GM12874 (cell line): ENCODE measurements at regions not wholly inside any gene's neighbourhood (a gene's known extent, or its start where the extent isn't known, plus 50 kb on each side); places are given as distances from the start of the nearest gene placed in this dataset.

Source experiments
- CTCF ChIP-seq: IDR thresholded peaks from 2 replicates; pipeline ENCODE4 v1.5.1; 2011; ENCODE audit warnings: low read depth, mild to moderate bottlenecking, control low read depth, low read length, moderate library complexity; ENCODE audit not compliant: insufficient read depth

- no peak for TF ChIP-seq CTCF
Observed at GRCh38 chr1:55302972-55303371, 87.8 kb upstream of the USP24 start.

GRCh38 chr1:55301912-55302311, 86.7 kb upstream of the USP24 start:
- no peak for TF ChIP-seq CTCF

- TF ChIP-seq CTCF = no peak
Observed at GRCh38 chr1:55300975-55301374, 85.8 kb upstream of the USP24 start.

- TF ChIP-seq CTCF = no peak
Observed at GRCh38 chr1:55298167-55298894, 83.2 kb upstream of the USP24 start.

- TF ChIP-seq CTCF = no peak
Observed at GRCh38 chr1:55289614-55290013, 74.5 kb upstream of the USP24 start.

- TF ChIP-seq CTCF = no peak
Observed at GRCh38 chr1:55289042-55289441, 73.9 kb upstream of the USP24 start.

GRCh38 chr1:55288245-55288644, 73.1 kb upstream of the USP24 start:
- no peak for TF ChIP-seq CTCF
